ENCODE measurements at regions not wholly inside any gene's neighbourhood (a gene's known extent, or its start where the extent isn't known, plus 50 kb on each side); places are given as distances from the start of the nearest gene placed in this dataset.

GRCh38 chr1:21366288-21366687, 73.6 kb upstream of the NBPF3 start:
- H3K9ac ChIP-seq (ENCODE audit: low read depth, low read length) = no peak overlapping the region
- 89% methylated on average over 3 of the region's 3 CpGs for WGBS

GRCh38 chr1:21365036-21365435, 74.8 kb upstream of the ECE1 start:
- Histone ChIP-seq H3K4me3 (ENCODE audit: low read length) (no peak overlapping the region), H3K36me3 (ENCODE audit: insufficient read depth, low read length) (no peaks in the 10 kb centered on the region), H3K4me1 (ENCODE audit: insufficient read depth, low read length) (no peaks in the 10 kb centered on the region)

More at GRCh38 chr1:21366288-21366687, 73.6 kb upstream of the NBPF3 start:
- Histone ChIP-seq H3K27ac (ENCODE audit: low read depth, low read length) (no peak overlapping the region), H3K4me1 (ENCODE audit: insufficient read depth, low read length) (no peaks in the 10 kb centered on the region), H3K27me3 (ENCODE audit: insufficient read depth, low read length) (no peaks in the 10 kb centered on the region), H3K9me3 (ENCODE audit: insufficient read depth, low read depth, low read length) (no peaks in the 10 kb centered on the region), H3K36me3 (ENCODE audit: insufficient read depth, low read length) (no peaks in the 10 kb centered on the region), H3K4me3 (ENCODE audit: low read length) (no peak overlapping the region)

GRCh38 chr1:21362096-21362495, 71.8 kb upstream of the ECE1 start:
- Histone ChIP-seq H3K27ac (ENCODE audit: low read depth, low read length) (no peak overlapping the region), H3K4me3 (ENCODE audit: low read length) (no peak overlapping the region), H3K27me3 (ENCODE audit: insufficient read depth, low read length) (no peaks in the 10 kb centered on the region), H3K4me1 (ENCODE audit: insufficient read depth, low read length) (no peaks in the 10 kb centered on the region), H3K9ac (ENCODE audit: low read depth, low read length) (no peak overlapping the region), H3K36me3 (ENCODE audit: insufficient read depth, low read length) (no peaks in the 10 kb centered on the region), H3K9me3 (ENCODE audit: insufficient read depth, low read depth, low read length) (no peaks in the 10 kb centered on the region)
- 89% methylated on average over 3 of the region's 3 CpGs for WGBS

More at GRCh38 chr1:21365036-21365435, 74.8 kb upstream of the ECE1 start:
- H3K9ac ChIP-seq (ENCODE audit: low read depth, low read length) = no peak overlapping the region
- no peak overlapping the region for H3K27ac ChIP-seq (ENCODE audit: low read depth, low read length)
- no peaks in the 10 kb centered on the region for H3K27me3 ChIP-seq (ENCODE audit: insufficient read depth, low read length)
- H3K9me3 ChIP-seq (ENCODE audit: insufficient read depth, low read depth, low read length) = no peaks in the 10 kb centered on the region

GRCh38 chr1:21361506-21361905, 71.2 kb upstream of the ECE1 start:
- no peak overlapping the region for H3K27ac ChIP-seq (ENCODE audit: low read depth, low read length)
- H3K9ac ChIP-seq (ENCODE audit: low read depth, low read length) = no peak overlapping the region
- H3K4me3 ChIP-seq (ENCODE audit: low read length) = no peak overlapping the region
- no peaks in the 10 kb centered on the region for H3K27me3 ChIP-seq (ENCODE audit: insufficient read depth, low read length)
- no peaks in the 10 kb centered on the region for H3K9me3 ChIP-seq (ENCODE audit: insufficient read depth, low read depth, low read length)
- H3K4me1 ChIP-seq (ENCODE audit: insufficient read depth, low read length) = no peaks in the 10 kb centered on the region
- no peaks in the 10 kb centered on the region for H3K36me3 ChIP-seq (ENCODE audit: insufficient read depth, low read length)
- 99% methylated on average over 4 of the region's 5 CpGs for WGBS

GRCh38 chr1:21357161-21357560, 66.9 kb upstream of the ECE1 start:
- H3K4me3 ChIP-seq (ENCODE audit: low read length) = no peak overlapping the region
- H3K27me3 ChIP-seq (ENCODE audit: insufficient read depth, low read length) = no peaks in the 10 kb centered on the region
- WGBS = 86% methylated on average over 4 of the region's 5 CpGs
- H3K9ac ChIP-seq (ENCODE audit: low read depth, low read length) = no peak overlapping the region
- no peaks in the 10 kb centered on the region for H3K9me3 ChIP-seq (ENCODE audit: insufficient read depth, low read depth, low read length)
- no peaks in the 10 kb centered on the region for H3K36me3 ChIP-seq (ENCODE audit: insufficient read depth, low read length)
- no peak overlapping the region for H3K27ac ChIP-seq (ENCODE audit: low read depth, low read length)
- H3K4me1 ChIP-seq (ENCODE audit: insufficient read depth, low read length) = no peaks in the 10 kb centered on the region

- Histone ChIP-seq H3K4me3 (ENCODE audit: low read length) (no peak overlapping the region), H3K36me3 (ENCODE audit: insufficient read depth, low read length) (no peaks in the 10 kb centered on the region), H3K27ac (ENCODE audit: low read depth, low read length) (no peak overlapping the region), H3K9ac (ENCODE audit: low read depth, low read length) (no peak overlapping the region), H3K9me3 (ENCODE audit: insufficient read depth, low read depth, low read length) (no peaks in the 10 kb centered on the region), H3K27me3 (ENCODE audit: insufficient read depth, low read length) (no peaks in the 10 kb centered on the region), H3K4me1 (ENCODE audit: insufficient read depth, low read length) (no peaks in the 10 kb centered on the region)
- WGBS = 77% methylated on average over 6 of the region's 6 CpGs
Measured at GRCh38 chr1:21355956-21356355, 65.7 kb upstream of the ECE1 start.

- Histone ChIP-seq H3K4me3 (ENCODE audit: low read length) (no peak overlapping the region), H3K36me3 (ENCODE audit: insufficient read depth, low read length) (no peaks in the 10 kb centered on the region), H3K27me3 (ENCODE audit: insufficient read depth, low read length) (no peaks in the 10 kb centered on the region)
Measured at GRCh38 chr1:21352586-21352985, 62.3 kb upstream of the ECE1 start.

GRCh38 chr1:21351901-21352300, 61.6 kb upstream of the ECE1 start:
- 86% methylated on average over 6 of the region's 6 CpGs for WGBS
- H3K4me3 ChIP-seq (ENCODE audit: low read length) = no peak overlapping the region

More at GRCh38 chr1:21352586-21352985, 62.3 kb upstream of the ECE1 start:
- Histone ChIP-seq H3K9ac (ENCODE audit: low read depth, low read length) (no peak overlapping the region), H3K4me1 (ENCODE audit: insufficient read depth, low read length) (no peaks in the 10 kb centered on the region), H3K27ac (ENCODE audit: low read depth, low read length) (no peak overlapping the region), H3K9me3 (ENCODE audit: insufficient read depth, low read depth, low read length) (no peaks in the 10 kb centered on the region)

GRCh38 chr1:21350202-21350885, 60.1 kb upstream of the ECE1 start:
- Histone ChIP-seq H3K36me3 (ENCODE audit: insufficient read depth, low read length) (no peaks in the 10 kb centered on the region), H3K27ac (ENCODE audit: low read depth, low read length) (no peak overlapping the region), H3K4me3 (ENCODE audit: low read length) (no peak overlapping the region), H3K4me1 (ENCODE audit: insufficient read depth, low read length) (0 out of 2 replicates have a peak, but pooled peaks cover 3% of the 10 kb centered on the region), H3K9me3 (ENCODE audit: insufficient read depth, low read depth, low read length) (no peaks in the 10 kb centered on the region), H3K9ac (ENCODE audit: low read depth, low read length) (no peak overlapping the region), H3K27me3 (ENCODE audit: insufficient read depth, low read length) (peaks cover 11% of the 10 kb centered on the region)
- WGBS = 79% methylated on average over 11 of the region's 11 CpGs

More at GRCh38 chr1:21351901-21352300, 61.6 kb upstream of the ECE1 start:
- Histone ChIP-seq H3K27ac (ENCODE audit: low read depth, low read length) (no peak overlapping the region), H3K27me3 (ENCODE audit: insufficient read depth, low read length) (peaks cover 2% of the 10 kb centered on the region; the same call in 1 of the 2 replicates), H3K9ac (ENCODE audit: low read depth, low read length) (no peak overlapping the region), H3K9me3 (ENCODE audit: insufficient read depth, low read depth, low read length) (no peaks in the 10 kb centered on the region), H3K4me1 (ENCODE audit: insufficient read depth, low read length) (no peaks in the 10 kb centered on the region), H3K36me3 (ENCODE audit: insufficient read depth, low read length) (no peaks in the 10 kb centered on the region)

GRCh38 chr1:21349693-21350092, 59.4 kb upstream of the ECE1 start:
- Histone ChIP-seq H3K4me3 (ENCODE audit: low read length) (no peak overlapping the region), H3K4me1 (ENCODE audit: insufficient read depth, low read length) (0 out of 2 replicates have a peak, but pooled peaks cover 3% of the 10 kb centered on the region), H3K9ac (ENCODE audit: low read depth, low read length) (no peak overlapping the region), H3K27me3 (ENCODE audit: insufficient read depth, low read length) (peaks cover 14% of the 10 kb centered on the region), H3K36me3 (ENCODE audit: insufficient read depth, low read length) (no peaks in the 10 kb centered on the region), H3K9me3 (ENCODE audit: insufficient read depth, low read depth, low read length) (no peaks in the 10 kb centered on the region), H3K27ac (ENCODE audit: low read depth, low read length) (no peak overlapping the region)
- WGBS = 93% methylated on average over 3 of the region's 3 CpGs

- peaks cover 34% of the 10 kb centered on the region for H3K27me3 ChIP-seq (ENCODE audit: insufficient read depth, low read length)
- 0 out of 2 replicates have a peak, but pooled peaks cover 3% of the 10 kb centered on the region for H3K4me1 ChIP-seq (ENCODE audit: insufficient read depth, low read length)
- WGBS = 66% methylated on average over 8 of the region's 8 CpGs
- no peak overlapping the region for H3K4me3 ChIP-seq (ENCODE audit: low read length)
- no peak overlapping the region for H3K9ac ChIP-seq (ENCODE audit: low read depth, low read length)
- H3K36me3 ChIP-seq (ENCODE audit: insufficient read depth, low read length) = no peaks in the 10 kb centered on the region
- H3K9me3 ChIP-seq (ENCODE audit: insufficient read depth, low read depth, low read length) = no peaks in the 10 kb centered on the region
- no peak overlapping the region for H3K27ac ChIP-seq (ENCODE audit: low read depth, low read length)
Measured at GRCh38 chr1:21347072-21347581, 56.9 kb upstream of the ECE1 start.
